ENCODE measurements at regions not wholly inside any gene's neighbourhood (a gene's known extent, or its start where the extent isn't known, plus 50 kb on each side); places are given as distances from the start of the nearest gene placed in this dataset.

DNA sequence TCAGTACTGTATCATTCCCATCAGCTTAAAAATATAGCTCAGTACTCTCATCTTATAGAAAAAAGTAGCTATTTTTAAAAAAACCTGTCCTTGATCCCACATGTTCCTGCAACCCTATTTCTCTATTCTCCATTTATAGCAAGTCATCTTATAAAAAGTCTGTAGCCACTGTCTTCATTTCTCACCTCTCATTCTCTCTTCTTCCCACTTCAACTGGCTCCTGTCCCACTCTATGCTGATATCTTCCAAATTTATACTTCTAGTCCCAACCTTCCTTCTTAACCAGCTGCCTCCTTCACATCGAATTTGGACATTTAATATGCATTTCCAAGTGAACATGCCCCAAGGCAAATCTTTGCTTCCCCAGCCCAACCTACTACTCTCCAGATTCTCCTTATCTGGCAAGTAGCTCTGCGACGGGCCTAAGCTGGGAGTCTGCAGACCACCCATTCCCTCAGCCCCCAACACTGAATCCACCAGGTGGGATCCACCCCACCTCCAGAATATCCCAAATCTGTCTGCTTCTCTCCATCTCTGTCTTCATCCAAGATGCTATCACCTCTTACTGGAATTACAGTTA is 52.0 kb upstream of the TANC2 start:
- H3K27me3 Mint-ChIP-seq = peaks cover 11% of the 10 kb centered on the region
- no peaks in the 10 kb centered on the region for H3K36me3 Mint-ChIP-seq (ENCODE audit: low read depth)
- intact Hi-C loops (cut with micrococcal nuclease) = no loop called here
- no peak overlapping the region for H3K4me3 Mint-ChIP-seq
- no peak overlapping the region for H3K27ac Mint-ChIP-seq
- H3K4me1 Mint-ChIP-seq = no peaks in the 10 kb centered on the region
- H3K9me3 Mint-ChIP-seq = no peaks in the 10 kb centered on the region
- no peak for DNase-seq

GRCh38 chr17:62912363-62912762 is 53.7 kb upstream of the TANC2 start:
- H3K27me3 Mint-ChIP-seq = peaks cover 11% of the 10 kb centered on the region
- intact Hi-C loops (cut with micrococcal nuclease) = no loop called here
- no peaks in the 10 kb centered on the region for H3K9me3 Mint-ChIP-seq

DNA sequence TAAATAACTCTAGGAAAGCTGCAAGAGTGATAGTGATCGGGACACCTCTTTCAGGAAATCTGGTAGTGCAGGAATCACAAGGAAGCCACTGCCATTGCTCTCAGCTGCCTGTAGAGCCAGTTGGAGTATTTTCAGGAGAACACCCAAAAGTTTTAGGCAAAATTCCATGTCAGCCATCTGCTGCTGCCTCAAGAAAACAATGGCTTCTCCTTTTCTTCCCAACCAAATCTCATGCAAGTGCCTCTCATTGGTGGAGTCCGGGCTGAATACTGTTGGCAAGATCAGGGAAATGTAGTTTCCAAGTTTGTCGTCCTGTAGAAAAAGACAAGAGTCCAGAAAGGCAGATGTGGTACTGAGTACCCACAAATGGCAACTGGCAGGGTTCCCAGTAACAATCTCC is 54.9 kb upstream of the TANC2 start:
- no peak overlapping the region for H3K27ac Mint-ChIP-seq
- H3K4me3 Mint-ChIP-seq = no peak overlapping the region
- DNase-seq = no peak
- H3K27me3 Mint-ChIP-seq = peaks cover 9% of the 10 kb centered on the region
- no peaks in the 10 kb centered on the region for H3K36me3 Mint-ChIP-seq (ENCODE audit: low read depth)
- intact Hi-C loops (cut with micrococcal nuclease) = no loop called here
- H3K4me1 Mint-ChIP-seq = no peaks in the 10 kb centered on the region
- H3K9me3 Mint-ChIP-seq = no peaks in the 10 kb centered on the region

More at GRCh38 chr17:62912363-62912762, 53.7 kb upstream of the TANC2 start:
- no peak for DNase-seq
- H3K4me3 Mint-ChIP-seq = no peak overlapping the region
- no peaks in the 10 kb centered on the region for H3K4me1 Mint-ChIP-seq
- no peak overlapping the region for H3K27ac Mint-ChIP-seq
- H3K36me3 Mint-ChIP-seq (ENCODE audit: low read depth) = no peaks in the 10 kb centered on the region

DNA sequence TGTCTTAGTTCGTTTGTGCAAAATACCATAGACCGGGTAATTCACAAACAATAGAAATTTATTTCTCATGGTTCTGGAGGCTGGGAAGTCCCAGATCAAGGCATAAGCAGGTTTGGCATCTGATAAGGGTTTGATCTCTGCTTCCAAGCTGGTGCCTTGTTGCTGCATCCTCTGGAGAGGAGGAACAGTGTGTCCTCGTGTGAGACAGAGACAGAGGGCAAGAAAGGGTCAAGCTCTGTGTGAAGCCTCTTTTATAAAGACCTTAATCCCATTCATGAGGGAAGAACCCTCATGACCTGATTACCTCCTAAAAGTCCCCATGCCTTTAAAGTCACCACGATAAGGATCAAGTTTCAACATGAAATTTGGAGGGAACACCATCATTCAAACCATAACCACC is 55.8 kb upstream of the TANC2 start:
- Mint-ChIP-seq H3K27me3 (peaks cover 9% of the 10 kb centered on the region), H3K9me3 (no peaks in the 10 kb centered on the region), H3K36me3 (ENCODE audit: low read depth) (no peaks in the 10 kb centered on the region), H3K4me1 (no peaks in the 10 kb centered on the region), H3K27ac (no peak overlapping the region), H3K4me3 (no peak overlapping the region)
- intact Hi-C loops (cut with micrococcal nuclease) = no loop called here
- no peak for DNase-seq

- Mint-ChIP-seq H3K36me3 (ENCODE audit: low read depth) (no peaks in the 10 kb centered on the region), H3K27me3 (peaks cover 4% of the 10 kb centered on the region), H3K27ac (no peak overlapping the region), H3K9me3 (no peaks in the 10 kb centered on the region), H3K4me1 (no peaks in the 10 kb centered on the region), H3K4me3 (no peak overlapping the region)
- intact Hi-C loops (cut with micrococcal nuclease) = no loop called here
- DNase-seq = no peak
Observed at GRCh38 chr17:62907961-62908360, 58.1 kb upstream of the TANC2 start.

DNA sequence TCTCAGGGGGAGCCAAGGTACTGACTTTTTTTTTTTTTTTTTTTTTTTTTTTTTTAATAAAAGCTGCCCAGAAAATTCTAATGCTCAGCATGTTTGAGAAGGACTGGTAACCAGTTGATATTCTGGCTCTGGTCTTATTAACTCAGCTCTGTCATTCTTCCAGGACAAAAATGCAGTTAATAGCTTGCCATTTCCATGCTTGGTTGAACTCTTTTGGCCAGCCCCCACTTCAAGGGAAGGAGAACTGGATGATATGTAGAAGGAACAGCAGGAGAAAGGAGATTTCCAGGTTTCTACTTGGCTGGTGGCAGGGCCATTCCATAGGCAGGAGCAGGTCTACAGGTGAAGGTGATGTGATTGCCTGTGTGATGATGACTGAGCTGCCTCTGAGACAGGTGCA is 59.2 kb upstream of the TANC2 start:
- intact Hi-C loops (cut with micrococcal nuclease) = no loop called here
- no peaks in the 10 kb centered on the region for H3K36me3 Mint-ChIP-seq (ENCODE audit: low read depth)
- no peaks in the 10 kb centered on the region for H3K9me3 Mint-ChIP-seq
- no peak for DNase-seq
- peaks cover 4% of the 10 kb centered on the region for H3K27me3 Mint-ChIP-seq
- no peaks in the 10 kb centered on the region for H3K4me1 Mint-ChIP-seq
- H3K4me3 Mint-ChIP-seq = no peak overlapping the region
- no peak overlapping the region for H3K27ac Mint-ChIP-seq

DNA sequence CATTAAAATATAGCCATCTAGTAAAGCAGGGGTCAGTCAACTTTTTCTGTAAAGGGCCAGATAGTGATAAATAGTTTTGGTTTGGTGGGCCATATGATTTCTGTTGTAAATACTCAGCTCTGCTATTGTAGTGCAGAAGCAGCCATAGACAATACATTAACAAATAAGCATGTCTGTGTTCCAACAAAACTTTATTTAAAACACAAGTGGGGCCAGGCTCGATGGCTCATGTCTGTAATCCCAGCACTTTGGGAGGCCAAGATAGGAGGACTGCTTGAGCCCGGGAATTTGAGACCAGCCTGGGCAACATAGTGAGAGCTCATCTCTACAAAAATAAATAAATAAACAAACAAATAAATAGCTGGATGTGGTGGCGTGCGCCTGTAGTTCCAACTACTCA is 60.8 kb upstream of the TANC2 start:
- intact Hi-C loops (cut with micrococcal nuclease) = no loop called here
- Mint-ChIP-seq H3K36me3 (ENCODE audit: low read depth) (no peaks in the 10 kb centered on the region), H3K4me1 (no peaks in the 10 kb centered on the region)

GRCh38 chr17:62902531-62903220 is 63.4 kb upstream of the TANC2 start:
- intact Hi-C loops (cut with micrococcal nuclease) = no loop called here
- H3K36me3 Mint-ChIP-seq (ENCODE audit: low read depth) = no peaks in the 10 kb centered on the region
- H3K9me3 Mint-ChIP-seq = no peaks in the 10 kb centered on the region
- H3K4me1 Mint-ChIP-seq = no peaks in the 10 kb centered on the region
- H3K4me3 Mint-ChIP-seq = no peak overlapping the region
- DNase-seq = no peak
- H3K27ac Mint-ChIP-seq = no peak overlapping the region
- H3K27me3 Mint-ChIP-seq = peaks cover 2% of the 10 kb centered on the region

More for the DNA sequence above, 60.8 kb upstream of the TANC2 start:
- no peak for DNase-seq
- Mint-ChIP-seq H3K27me3 (no peaks in the 10 kb centered on the region), H3K9me3 (no peaks in the 10 kb centered on the region), H3K4me3 (no peak overlapping the region), H3K27ac (no peak overlapping the region)

GRCh38 chr17:62901544-62901943 is 64.5 kb upstream of the TANC2 start:
- Mint-ChIP-seq H3K4me1 (no peaks in the 10 kb centered on the region), H3K36me3 (ENCODE audit: low read depth) (no peaks in the 10 kb centered on the region), H3K4me3 (no peak overlapping the region), H3K27ac (no peak overlapping the region), H3K27me3 (peaks cover 2% of the 10 kb centered on the region), H3K9me3 (no peaks in the 10 kb centered on the region)
- intact Hi-C loops (cut with micrococcal nuclease) = no loop called here
- DNase-seq = no peak

- Mint-ChIP-seq H3K4me3 (no peak overlapping the region), H3K27me3 (peaks cover 3% of the 10 kb centered on the region), H3K4me1 (no peaks in the 10 kb centered on the region), H3K9me3 (no peaks in the 10 kb centered on the region), H3K36me3 (ENCODE audit: low read depth) (no peaks in the 10 kb centered on the region), H3K27ac (no peak overlapping the region)
- intact Hi-C loops (cut with micrococcal nuclease) = no loop called here
- no peak for DNase-seq
Observed at GRCh38 chr17:62900096-62900495, 65.9 kb upstream of the TANC2 start.

GRCh38 chr17:62899361-62899760 is 66.7 kb upstream of the TANC2 start:
- H3K9me3 Mint-ChIP-seq = no peaks in the 10 kb centered on the region
- intact Hi-C loops (cut with micrococcal nuclease) = no loop called here
- H3K27ac Mint-ChIP-seq = no peak overlapping the region
- no peaks in the 10 kb centered on the region for H3K36me3 Mint-ChIP-seq (ENCODE audit: low read depth)
- no peaks in the 10 kb centered on the region for H3K4me1 Mint-ChIP-seq
- DNase-seq = no peak
- peaks cover 3% of the 10 kb centered on the region for H3K27me3 Mint-ChIP-seq
- H3K4me3 Mint-ChIP-seq = no peak overlapping the region

DNA sequence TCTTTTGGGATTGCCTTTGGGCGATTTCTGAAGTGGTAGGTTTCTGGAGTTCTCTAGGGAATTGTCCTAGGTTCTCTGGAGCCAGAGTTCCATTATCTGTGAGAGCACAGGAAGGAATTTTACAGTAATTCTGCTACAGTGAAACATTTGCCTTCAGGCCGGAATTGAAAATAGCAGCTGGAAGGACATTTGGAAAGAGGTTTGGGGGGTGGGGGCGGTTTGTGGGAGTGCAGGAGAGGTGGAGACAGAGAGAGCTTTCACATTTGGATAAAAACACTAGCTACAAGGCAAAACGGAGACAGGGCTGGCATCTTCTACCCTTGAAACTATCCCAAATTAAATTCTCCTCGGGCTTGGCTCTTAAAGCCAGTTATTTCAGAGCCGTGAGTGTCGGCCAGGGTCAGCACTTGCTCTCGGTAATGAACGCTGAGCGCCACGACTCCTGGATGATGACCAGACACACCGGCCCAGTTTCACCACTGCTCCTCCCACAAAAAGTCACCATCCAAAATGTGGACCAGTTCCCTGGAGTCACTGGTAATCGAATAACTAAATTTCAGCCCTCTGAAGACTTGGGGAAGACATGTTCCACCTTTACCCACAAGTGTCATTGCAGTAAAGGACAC is 67.7 kb upstream of the TANC2 start:
- no peak for DNase-seq
- intact Hi-C loops (cut with micrococcal nuclease) = no loop called here
- Mint-ChIP-seq H3K27me3 (peaks cover 3% of the 10 kb centered on the region), H3K9me3 (no peaks in the 10 kb centered on the region), H3K36me3 (ENCODE audit: low read depth) (no peaks in the 10 kb centered on the region), H3K4me3 (no peak overlapping the region), H3K4me1 (no peaks in the 10 kb centered on the region), H3K27ac (no peak overlapping the region)

DNA sequence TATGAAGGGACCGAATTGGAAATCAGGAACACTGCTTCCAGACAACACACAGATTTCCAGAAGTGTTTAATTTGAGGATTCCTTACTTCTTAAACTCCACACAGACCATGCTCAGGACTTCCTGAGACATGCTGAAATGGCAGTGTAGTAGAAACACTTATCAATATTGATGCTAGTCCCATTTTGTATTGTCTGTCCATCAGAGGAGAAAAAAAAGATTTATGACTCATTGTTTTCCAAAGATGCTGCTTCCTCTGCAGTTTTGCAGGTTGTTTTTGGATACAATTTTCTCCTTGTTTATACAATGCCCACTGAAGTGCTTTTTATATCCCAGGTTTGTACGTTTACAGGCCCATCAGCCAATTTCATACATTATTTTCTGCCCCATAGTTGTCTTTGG is 68.3 kb upstream of the TANC2 start:
- DNase-seq = no peak
- intact Hi-C loops (cut with micrococcal nuclease) = no loop called here
- Mint-ChIP-seq H3K27me3 (peaks cover 3% of the 10 kb centered on the region), H3K4me1 (peaks cover 5% of the 10 kb centered on the region), H3K9me3 (no peaks in the 10 kb centered on the region), H3K27ac (no peak overlapping the region), H3K4me3 (no peak overlapping the region), H3K36me3 (ENCODE audit: low read depth) (no peaks in the 10 kb centered on the region)

DNA sequence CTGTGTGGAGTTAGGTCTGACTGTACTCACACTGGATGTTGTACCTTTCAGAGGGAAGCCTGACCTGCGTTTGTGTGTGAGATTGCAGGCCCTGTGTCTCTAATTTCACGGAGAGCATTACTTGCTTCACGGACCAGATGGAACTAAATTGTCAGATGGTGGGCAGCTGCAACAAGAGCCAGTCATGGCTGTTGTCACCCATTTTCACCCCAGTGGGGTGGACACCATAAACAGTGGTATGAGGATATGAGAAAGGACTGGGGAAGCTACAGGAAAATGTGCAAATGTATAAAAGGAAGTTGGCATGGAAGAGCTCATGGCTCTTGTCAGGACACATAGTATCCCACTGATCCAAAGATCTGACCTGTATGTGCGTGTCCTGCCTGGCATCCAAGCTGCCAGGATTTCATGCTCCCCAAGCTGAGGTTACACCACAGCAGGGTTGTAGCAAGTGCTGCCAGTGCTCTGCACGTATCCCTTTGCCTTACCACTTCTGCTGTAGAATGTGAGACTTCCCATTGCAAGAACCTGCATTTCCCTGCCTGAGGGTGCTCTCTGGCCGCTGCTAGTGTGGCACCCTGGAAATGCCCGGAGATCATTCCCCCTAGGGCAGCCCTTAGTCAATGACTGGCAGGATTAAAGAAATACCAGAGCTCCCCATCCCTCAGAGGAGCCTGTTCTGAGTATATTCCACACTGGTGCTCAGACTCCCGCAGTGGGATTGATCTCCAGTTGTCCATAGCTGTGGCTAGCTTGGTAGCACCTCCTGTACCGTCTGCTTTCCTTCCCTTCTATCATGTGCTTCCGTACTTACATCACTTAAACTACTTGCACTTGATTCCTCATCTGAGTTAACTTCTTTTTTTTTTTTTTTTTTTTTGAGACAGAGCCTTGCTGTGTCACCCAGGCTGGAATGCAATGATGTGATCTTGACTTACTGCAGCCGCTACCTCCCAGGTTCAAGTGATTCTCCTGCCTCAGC is 70.4 kb upstream of the TANC2 start:
- intact Hi-C loops (cut with micrococcal nuclease) = no loop called here
- no peak overlapping the region for H3K4me3 Mint-ChIP-seq
- H3K9me3 Mint-ChIP-seq = no peaks in the 10 kb centered on the region
- H3K27me3 Mint-ChIP-seq = peaks cover 5% of the 10 kb centered on the region
- H3K27ac Mint-ChIP-seq = no peak overlapping the region
- peaks cover 6% of the 10 kb centered on the region for H3K4me1 Mint-ChIP-seq
- no peaks in the 10 kb centered on the region for H3K36me3 Mint-ChIP-seq (ENCODE audit: low read depth)
- no peak for DNase-seq
